ENCODE measurements at regions not wholly inside any gene's neighbourhood (a gene's known extent, or its start where the extent isn't known, plus 50 kb on each side); places are given as distances from the start of the nearest gene placed in this dataset.

DNA sequence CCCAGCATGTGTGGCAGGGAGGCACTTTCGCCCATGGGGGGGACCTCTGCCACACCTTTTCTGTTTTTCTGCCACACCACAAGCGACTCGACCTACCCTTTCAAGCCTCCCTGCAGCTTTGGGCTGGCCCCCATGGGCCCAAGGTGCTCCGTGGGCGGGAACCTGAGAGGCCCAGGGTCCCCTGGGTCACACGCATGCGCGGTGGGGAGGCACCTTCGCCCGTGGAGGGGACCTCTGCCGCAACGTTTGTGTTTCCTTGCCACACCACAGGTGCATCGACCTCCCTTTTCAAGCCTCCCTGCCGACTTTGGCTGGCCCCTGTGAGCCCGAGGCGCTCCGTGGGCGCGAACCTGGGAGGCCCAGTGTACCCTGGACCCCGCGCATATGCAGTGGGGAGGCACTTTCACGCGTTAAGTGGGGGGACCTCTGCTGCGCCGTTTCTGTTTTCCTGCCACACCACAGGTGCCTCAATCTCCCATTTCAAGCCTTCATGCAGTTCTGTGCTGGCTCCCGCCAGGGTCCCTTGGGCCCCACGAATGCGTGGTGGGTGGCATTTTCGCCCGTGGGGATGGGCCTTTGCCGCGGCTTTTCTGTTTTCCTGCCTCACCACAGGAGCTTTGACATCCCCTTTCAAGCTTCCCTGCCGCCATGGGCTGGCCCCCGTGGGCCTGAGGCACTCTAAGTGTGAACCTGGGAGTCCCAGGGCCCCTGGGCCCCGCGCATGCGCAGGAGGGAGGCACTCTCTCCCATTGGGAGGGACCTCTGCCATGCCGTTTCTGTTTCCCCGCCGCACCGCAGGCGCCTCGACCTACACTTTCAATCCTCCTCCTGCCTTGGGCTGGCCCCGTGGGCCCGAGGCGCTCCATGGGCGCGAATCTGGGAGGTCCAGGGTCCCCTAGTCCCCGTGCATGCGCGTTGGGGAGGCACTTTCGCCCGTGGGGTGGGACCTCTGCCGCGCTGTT is 332.2 kb downstream of the ALG10 start:
- Histone ChIP-seq H3K79me2 (no peaks in the 10 kb centered on the region), H3K36me3 (ENCODE audit: control insufficient read depth, insufficient read depth, low read length) (no peaks in the 10 kb centered on the region), H3K27ac (no peak overlapping the region), H3K9me3 (ENCODE audit: control insufficient read depth, low read length) (no peaks in the 10 kb centered on the region), H3K27me3 (ENCODE audit: control insufficient read depth, insufficient read depth, low read length) (no peaks in the 10 kb centered on the region), H3K4me2 (ENCODE audit: low read length) (no peak overlapping the region), H2AFZ (no peak overlapping the region), H3K9ac (no peak overlapping the region), H3K4me1 (no peaks in the 10 kb centered on the region), H3K4me3 (ENCODE audit: low read depth, low read length) (no peak overlapping the region)
- TF ChIP-seq, protein P1, sequence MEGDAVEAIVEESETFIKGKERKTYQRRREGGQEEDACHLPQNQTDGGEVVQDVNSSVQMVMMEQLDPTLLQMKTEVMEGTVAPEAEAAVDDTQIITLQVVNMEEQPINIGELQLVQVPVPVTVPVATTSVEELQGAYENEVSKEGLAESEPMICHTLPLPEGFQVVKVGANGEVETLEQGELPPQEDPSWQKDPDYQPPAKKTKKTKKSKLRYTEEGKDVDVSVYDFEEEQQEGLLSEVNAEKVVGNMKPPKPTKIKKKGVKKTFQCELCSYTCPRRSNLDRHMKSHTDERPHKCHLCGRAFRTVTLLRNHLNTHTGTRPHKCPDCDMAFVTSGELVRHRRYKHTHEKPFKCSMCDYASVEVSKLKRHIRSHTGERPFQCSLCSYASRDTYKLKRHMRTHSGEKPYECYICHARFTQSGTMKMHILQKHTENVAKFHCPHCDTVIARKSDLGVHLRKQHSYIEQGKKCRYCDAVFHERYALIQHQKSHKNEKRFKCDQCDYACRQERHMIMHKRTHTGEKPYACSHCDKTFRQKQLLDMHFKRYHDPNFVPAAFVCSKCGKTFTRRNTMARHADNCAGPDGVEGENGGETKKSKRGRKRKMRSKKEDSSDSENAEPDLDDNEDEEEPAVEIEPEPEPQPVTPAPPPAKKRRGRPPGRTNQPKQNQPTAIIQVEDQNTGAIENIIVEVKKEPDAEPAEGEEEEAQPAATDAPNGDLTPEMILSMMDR (IDR thresholded peaks at IDR 0.05): no peak

DNA sequence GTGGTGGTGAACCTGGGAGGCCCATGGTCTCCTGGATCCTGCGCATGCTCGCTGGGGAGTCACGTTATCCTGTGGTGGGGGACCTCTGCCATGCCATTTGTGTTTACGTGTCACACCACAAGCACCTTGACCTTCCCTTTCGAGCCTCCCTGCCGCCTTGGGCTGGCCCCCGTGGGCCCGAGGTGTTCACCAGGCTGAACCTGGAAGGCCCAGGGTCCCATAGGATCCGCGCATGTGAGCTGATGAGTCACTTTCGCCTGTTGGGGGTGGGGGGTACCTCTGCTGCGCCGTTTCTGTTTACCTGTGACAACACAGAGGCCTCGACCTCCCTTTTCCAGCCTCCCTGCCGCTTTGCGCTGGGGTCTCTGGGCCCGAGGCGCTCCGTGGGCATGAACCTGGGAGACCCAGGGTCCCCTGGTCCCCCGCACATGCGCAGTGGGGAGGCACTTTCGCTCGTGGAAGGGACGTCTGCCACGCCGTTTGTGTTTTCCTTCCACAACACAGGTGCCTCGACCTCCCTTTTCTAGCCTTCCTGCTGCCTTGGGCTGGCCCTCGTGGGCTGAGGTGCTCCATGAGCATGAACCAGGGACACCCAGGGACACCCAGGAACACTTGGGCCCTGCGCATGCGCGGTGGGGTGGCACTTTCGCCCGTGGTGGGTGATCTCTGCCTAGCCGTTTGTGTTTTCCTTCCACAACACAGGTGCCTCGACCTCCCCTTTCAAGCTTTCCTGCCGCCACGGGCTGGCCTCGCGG is 334.1 kb downstream of the ALG10 start:
- Histone ChIP-seq H3K79me2 (no peaks in the 10 kb centered on the region), H3K4me3 (ENCODE audit: low read depth, low read length) (no peak overlapping the region), H3K4me1 (no peaks in the 10 kb centered on the region), H3K27me3 (ENCODE audit: control insufficient read depth, insufficient read depth, low read length) (no peaks in the 10 kb centered on the region), H3K36me3 (ENCODE audit: control insufficient read depth, insufficient read depth, low read length) (no peaks in the 10 kb centered on the region), H3K9ac (no peak overlapping the region), H3K27ac (no peak overlapping the region), H3K4me2 (ENCODE audit: low read length) (no peak overlapping the region), H2AFZ (no peak overlapping the region), H3K9me3 (ENCODE audit: control insufficient read depth, low read length) (no peaks in the 10 kb centered on the region)
- TF ChIP-seq, protein P1 (IDR thresholded peaks at IDR 0.05): no peak

DNA sequence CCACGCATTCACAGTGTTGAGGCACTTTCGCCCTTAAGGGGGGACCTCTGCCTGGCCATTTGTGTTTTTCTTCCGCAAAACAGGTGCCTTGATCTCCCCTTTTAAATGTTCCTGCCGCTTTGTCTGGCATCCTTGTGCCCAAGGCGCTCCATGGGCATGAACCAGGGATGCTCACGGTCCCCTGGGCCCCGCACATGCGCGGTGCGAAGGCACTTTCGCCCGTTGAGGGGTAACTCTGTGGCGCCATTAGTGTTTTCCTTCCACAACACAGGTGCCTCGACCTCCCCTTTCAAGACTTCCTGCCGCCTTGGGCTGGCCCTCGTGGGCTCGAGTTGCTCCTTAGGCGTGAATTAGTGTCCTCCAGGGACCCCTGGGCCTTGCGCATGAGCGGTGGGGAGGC is 335.5 kb downstream of the ALG10 start:
- H3K4me2 ChIP-seq (ENCODE audit: low read length): no peak overlapping the region
- H3K4me3 ChIP-seq (ENCODE audit: low read depth, low read length): no peak overlapping the region
- TF ChIP-seq, protein P1 (IDR thresholded peaks at IDR 0.05): no peak
- no peaks in the 10 kb centered on the region for H3K36me3 ChIP-seq (ENCODE audit: control insufficient read depth, insufficient read depth, low read length)
- H3K9me3 ChIP-seq (ENCODE audit: control insufficient read depth, low read length): no peaks in the 10 kb centered on the region
- H3K9ac ChIP-seq: no peak overlapping the region
- H3K27me3 ChIP-seq (ENCODE audit: control insufficient read depth, insufficient read depth, low read length): no peaks in the 10 kb centered on the region
- H3K79me2 ChIP-seq: no peaks in the 10 kb centered on the region
- no peaks in the 10 kb centered on the region for H3K4me1 ChIP-seq
- no peak overlapping the region for H3K27ac ChIP-seq
- H2AFZ ChIP-seq: no peak overlapping the region

DNA sequence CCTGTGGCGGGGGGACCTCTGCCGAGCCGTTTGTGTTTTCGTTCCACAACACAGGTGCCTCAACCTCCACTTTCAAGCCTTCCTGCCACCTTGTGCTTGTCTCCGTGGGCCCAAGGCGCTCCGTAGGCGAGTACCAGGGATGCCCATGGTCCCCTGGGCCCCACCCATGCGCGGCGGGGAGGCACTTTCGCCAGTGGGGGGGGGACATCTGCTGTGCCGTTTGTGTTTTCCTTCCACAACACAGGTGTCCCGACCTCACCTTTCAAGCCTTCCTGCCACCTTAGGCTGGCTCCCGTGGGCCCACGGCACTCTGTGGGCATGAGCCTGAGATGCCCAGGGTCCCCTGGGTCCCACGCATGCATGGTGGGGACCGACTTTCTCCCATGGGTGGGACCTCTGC is 335.9 kb downstream of the ALG10 start:
- H3K27ac ChIP-seq: no peak overlapping the region
- no peak overlapping the region for H3K4me2 ChIP-seq (ENCODE audit: low read length)
- TF ChIP-seq, protein P1 (IDR thresholded peaks at IDR 0.05): no peak
- H3K9me3 ChIP-seq (ENCODE audit: control insufficient read depth, low read length): no peaks in the 10 kb centered on the region
- H3K79me2 ChIP-seq: no peaks in the 10 kb centered on the region
- no peak overlapping the region for H3K9ac ChIP-seq
- no peak overlapping the region for H2AFZ ChIP-seq
- no peaks in the 10 kb centered on the region for H3K27me3 ChIP-seq (ENCODE audit: control insufficient read depth, insufficient read depth, low read length)
- no peaks in the 10 kb centered on the region for H3K36me3 ChIP-seq (ENCODE audit: control insufficient read depth, insufficient read depth, low read length)
- no peak overlapping the region for H3K4me3 ChIP-seq (ENCODE audit: low read depth, low read length)
- H3K4me1 ChIP-seq: no peaks in the 10 kb centered on the region

Measured in parathyroid adenoma (tissue), 2 donors.